GM19455 (cell line): ENCODE measurements at regions not wholly inside any gene's neighbourhood (a gene's known extent, or its start where the extent isn't known, plus 50 kb on each side); places are given as distances from the start of the nearest gene placed in this dataset.
"Not testable (repeated sequence)": the region's sequence is repeated elsewhere in the genome, so short reads cannot be mapped to it uniquely, and the experiment has no call there.

Experiments used
- ATAC-seq: cut with Tn5 transposase; IDR thresholded peaks from one replicate; pipeline ENCODE4 v1.9.1; 2021; ENCODE audit not compliant: unreplicated experiment

GRCh38 chr15:22134941-22135566 is 54.7 kb downstream of the OR4M2 start:
- not testable (repeated sequence) for ATAC-seq

DNA sequence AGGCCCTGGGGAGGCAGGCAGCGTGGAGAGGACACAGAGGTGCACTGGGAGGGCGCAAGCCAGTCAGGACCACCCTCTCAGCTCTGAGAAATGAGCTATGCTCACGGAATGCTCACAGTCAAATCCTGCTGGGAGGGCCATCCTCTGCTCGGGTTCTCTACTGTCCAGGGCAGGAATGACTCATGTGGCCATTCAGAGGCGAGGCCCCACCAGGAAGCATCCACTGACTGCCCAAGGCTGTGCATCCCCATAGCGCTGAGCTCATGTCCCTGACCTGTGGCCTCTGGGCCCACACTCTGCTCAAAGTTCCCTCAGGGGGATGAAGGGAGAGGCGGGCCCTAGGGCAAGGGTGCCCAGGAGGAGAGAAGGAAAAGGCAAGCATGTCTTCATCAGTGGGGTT is 57.2 kb downstream of the OR4M2 start:
- ATAC-seq = not testable (repeated sequence)

- not testable (repeated sequence) for ATAC-seq
Measured at GRCh38 chr15:22141106-22141505, 60.8 kb downstream of the OR4M2 start.

DNA sequence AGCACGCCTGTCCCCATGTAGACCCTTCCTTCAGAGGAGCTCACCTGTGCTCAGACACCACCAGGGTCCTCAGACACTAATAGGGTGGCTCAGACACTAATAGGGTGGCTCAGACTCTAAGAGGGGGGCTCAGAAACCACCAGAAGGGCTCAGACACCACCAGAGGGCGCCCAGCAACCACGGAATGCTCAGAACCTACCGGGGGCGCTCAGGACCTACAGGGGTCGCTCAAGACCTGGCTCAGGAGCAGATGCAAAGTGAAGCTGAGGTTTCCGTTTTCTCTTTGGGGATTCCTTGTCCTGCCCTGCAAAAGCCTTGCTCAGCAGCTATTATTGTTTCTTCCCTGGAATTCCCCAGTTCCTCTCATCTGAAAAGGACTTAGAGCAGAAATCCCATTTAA is 67.8 kb downstream of the OR4M2 start:
- ATAC-seq = peak; percentile 82

DNA sequence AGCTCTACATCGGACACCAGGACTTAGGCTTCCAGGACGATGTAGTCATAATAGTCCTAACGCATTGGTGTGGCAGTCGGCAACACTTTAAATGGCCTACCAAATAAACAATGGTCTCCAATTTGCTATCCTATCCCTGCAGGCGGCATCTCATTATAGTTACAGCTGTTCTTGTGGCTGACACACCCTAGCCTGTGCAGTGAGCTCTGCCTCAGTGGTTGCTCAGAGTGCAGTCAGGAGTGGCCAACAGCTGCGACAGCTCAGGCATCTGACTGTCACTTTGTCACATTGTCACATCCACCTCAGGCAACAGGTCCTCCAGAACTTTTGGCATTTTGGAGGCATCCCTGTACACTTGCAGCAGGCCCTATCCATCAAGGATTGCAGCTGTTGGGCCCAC is 77.9 kb downstream of the OR4M2 start:
- ATAC-seq = not testable (repeated sequence)

DNA sequence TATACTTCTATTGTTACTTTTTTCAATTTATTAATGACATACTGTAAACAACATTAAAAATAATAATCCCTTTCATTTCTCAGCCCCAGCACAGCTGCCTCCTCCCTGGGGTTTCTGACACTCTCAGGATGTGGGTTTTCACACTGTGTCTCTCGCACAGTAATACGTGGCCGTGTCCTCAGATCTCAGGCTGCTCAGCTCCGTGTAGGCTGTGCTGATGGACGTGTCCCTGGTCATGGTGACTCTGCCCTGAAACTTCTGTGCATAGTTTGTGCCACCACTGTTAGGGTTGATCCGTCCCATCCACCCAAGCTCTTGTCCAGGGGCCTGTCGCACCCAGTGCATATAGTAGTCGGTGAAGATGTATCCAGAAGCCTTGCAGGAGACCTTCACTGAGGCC is 80.0 kb downstream of the OR4M2 start:
- peak; percentile 34 for ATAC-seq

GRCh38 chr15:22160741-22161140 is 80.4 kb downstream of the OR4M2 start:
- peak; percentile 83 for ATAC-seq

DNA sequence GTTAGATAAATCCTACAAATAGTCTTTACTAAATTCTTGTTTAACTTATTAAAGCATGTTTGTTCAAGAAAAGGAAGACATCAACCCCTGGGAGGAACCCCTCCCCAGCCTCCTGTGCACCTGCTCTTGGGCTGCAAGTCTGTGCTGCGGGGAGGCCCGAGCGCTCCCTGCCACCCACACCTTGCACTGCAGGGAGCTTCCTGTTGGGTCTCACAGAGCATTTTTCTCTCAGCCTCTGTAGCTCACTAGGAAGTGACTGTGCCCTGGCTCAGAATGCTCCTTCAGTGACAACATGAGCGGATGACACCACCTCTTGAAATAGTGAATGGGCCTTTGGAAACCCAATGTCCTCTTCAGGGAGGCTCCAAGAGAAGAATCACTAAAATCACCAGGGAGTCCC is 81.1 kb downstream of the OR4M2 start:
- ATAC-seq = peak; percentile 68

GRCh38 chr15:22163715-22164114 is 83.4 kb downstream of the OR4M2 start:
- ATAC-seq = not testable (repeated sequence)

DNA sequence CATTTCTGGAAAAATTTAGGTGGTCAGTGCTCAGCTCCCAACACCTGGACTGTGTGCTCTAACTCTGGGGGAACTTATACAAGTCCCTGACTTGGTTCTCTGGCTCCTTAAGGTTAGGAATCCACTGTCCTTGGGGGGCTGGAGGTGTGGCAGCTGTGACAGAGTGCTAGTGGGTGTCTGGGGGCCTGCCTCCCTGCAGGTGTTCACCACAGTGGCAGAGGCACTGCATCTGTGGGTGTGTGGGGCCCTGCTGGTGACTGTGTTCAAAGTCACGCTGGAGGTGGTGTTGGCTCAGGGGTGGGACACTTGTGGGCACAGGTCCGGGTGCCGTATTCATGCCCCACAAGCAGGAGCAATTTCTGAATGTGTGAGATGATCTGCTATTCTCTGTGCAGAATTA is 87.2 kb downstream of the OR4M2 start:
- not testable (repeated sequence) for ATAC-seq

DNA sequence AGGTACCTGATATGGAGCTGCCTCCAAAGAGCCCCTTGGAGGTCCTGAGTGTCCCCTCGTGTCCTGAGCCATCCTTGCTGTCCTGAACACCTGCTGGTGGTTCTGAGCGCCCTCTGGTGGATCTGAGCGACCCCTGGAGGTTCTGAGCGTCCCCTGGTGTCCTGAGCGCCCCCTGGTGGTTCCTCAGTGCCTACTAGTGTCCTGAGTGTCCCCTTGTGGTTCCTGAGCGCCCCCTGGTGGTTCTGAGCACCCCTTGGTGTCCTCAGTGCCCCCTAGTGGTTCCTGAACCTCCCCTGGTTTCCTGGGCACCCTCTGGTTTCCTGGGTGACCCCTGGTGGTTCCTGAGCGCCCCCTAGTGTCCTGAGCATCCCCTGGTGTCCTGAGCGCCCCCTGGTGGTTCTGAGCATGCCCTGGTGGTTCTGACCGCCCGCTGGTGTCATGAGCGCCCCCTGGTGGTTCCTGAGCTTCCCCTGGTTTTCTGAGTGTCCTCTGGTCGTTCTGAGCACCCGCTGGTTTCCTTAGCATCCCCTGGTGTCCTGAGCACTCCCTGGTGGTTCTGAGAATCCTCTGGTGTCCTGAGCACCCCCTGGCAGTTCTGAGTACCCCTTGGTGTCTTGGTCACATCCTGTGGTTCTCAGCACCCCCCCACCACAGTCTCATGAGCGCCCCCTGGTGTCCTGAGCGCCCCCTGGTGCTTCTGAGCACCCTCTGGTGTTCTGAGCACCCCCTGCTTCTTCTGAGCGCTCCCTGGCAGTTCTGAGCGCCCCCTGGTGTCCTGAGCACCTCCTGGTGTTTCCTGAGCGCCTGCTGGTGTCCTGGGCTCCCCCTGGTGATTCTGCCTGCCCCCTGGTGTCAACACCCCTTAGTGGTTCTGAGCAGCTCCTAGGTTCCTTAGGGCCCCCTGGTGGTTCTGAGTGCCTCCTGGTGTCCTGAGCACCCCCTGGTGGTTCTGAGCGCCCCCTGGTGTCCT is 93.0 kb downstream of the OR4M2 start:
- peak; percentile 64 for ATAC-seq

DNA sequence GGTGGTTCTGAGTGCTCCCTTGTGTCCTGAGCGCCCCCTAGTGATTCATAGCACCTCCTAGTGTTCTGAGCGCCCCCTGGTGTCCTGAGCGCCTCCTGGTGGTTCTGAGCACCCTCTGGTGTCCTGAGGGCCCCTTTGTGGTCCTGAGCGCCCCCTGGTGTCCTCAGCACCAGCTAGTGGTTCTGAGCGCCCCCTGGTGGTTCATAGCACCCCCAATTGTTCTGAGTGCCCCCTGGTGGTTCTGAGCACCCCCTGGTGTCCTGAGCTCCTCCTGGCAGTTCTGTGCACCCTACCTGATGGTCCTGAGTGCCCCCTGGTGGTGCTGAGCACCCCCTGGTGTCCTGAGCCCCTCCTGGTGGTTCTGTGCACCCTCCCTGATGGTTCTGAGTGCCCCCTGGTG is 93.8 kb downstream of the OR4M2 start:
- ATAC-seq = peak; percentile 59

GRCh38 chr15:22177965-22178364 is 97.6 kb downstream of the OR4M2 start:
- ATAC-seq = not testable (repeated sequence)

DNA sequence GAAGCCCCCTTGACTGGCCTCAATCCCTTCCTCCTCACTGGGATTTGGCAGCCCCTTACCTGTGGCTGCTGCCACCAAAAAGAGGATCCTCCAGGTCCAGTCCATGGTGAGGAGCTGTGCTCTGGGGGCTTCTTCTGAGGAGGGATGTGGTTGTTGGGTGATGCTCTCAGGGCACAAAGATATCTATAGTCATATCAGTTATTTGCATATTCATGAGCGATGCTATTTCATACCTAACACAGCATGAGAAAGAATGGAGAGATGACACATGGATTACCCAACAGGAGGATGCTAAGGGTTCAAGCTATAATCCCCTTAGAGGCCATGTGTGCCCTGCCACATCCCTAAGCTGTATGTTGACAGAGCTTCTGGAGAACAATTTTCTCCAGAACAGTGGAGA is 98.1 kb downstream of the OR4M2 start:
- not testable (repeated sequence) for ATAC-seq

DNA sequence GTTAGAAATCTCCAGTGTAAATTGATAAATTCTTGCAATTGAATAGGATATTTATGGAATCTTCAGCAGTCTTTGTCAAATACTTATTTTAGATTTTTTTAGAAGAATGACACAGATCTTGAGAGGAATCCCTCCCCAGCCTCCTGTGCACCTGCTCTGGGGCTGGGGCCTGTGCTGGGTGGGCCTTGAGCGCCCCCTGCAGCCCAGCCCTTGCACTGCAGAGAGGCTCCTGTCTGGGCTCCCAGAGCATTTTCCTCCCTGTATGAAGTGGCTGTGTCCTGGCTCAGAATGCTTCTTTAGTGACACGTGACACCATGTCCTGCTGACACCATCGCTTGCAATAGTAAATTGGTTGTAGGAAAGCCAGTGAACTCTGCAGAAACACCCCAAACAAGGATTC is 98.7 kb downstream of the OR4M2 start:
- ATAC-seq = not testable (repeated sequence)

GRCh38 chr15:22180611-22181010 is 100.3 kb downstream of the OR4M2 start:
- ATAC-seq = not testable (repeated sequence)

DNA sequence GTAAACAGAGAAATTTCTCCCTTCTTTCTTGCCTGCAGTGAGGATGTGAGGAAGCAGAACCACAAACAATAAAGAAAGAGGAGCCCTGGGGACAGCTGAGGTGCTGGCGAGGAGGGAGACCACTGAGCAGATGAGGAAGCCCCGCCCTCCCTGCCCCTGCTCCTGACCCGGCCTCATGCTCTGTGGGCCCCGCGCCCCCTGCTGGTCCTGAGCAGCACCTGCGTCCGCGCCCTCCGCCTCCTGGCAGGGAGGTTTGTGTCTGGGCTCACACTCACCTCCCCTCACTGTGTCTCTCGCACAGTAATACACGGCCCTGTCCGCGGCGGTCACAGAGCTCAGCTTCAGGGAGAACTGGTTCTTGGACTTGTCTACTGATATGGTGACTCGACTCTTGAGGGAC is 104.4 kb downstream of the OR4M2 start:
- not testable (repeated sequence) for ATAC-seq

DNA sequence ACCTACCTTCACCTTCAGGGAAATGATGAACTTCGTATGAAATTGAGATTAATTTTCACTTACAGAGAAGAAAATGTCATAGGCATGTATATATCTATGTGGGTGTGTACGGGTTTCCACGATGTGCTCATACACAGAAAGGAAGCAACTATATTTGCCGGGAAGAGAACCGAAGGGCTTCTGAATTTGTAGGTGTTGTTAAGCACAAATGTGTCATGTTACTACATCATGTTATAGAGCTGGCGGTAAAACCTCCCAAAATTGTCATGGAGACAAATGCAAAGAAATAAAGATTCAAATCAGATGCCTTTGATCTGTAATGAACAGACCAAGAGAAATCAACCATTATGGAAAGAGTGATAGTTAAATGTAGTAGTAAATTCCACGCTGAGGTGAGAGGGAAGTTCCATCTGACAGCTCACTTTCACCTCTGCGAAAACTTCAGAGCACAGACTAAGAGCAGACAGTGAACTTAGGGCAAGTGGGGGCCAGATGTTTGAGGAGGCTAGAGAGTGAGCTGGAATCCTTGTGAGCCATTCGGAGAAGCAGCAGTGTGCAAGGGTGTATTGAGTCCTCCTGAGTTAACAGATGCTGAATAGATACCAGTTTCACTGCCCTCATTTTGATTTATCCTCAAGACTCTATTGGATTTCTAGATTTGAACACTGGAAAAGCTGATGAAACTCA is 106.7 kb downstream of the OR4M2 start:
- not testable (repeated sequence) for ATAC-seq

GRCh38 chr15:22191818-22192217 is 111.5 kb downstream of the OR4M2 start:
- not testable (repeated sequence) for ATAC-seq

DNA sequence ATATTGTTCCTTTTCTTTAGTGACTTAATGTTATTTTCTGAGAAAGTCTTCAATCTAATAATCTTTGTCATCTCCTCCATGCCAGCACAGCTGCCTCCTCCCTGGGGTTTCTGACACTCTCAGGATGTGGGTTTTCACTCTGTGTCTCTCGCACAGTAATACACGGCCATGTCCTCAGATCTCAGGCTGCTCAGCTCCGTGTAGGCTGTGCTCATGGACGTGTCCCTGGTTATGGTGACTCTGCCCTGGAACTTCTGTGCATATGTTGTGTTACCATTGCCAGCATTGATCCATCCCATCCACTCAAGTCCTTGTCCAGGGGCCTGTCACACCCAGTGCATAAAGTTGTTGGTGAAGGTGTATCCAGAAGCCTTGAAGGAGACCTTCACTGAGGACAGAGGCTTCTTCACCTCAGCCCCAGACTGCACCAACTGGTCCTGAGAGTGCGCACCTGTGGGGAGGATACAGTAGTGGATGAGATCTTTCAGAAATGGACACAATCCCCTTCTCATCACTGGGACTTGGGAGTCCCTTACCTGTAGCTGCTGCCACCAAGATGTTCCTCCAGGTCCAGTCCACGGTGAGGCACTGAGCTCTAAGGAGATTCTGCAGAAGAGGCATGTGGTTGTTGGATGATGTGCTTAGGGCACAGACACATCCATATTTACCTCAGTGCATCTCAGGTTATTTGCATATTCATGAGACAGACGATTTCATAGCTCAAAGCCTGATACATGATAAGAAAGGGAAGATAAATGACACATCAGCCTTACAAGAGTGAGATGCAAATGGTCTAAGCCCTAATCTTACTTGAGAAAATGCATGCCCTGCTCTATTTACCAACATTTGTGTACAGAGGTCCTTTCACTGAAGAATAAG is 114.7 kb downstream of the OR4M2 start:
- not testable (repeated sequence) for ATAC-seq
